HepG2 (cell line): ENCODE measurements at regions not wholly inside any gene's neighbourhood (a gene's known extent, or its start where the extent isn't known, plus 50 kb on each side); places are given as distances from the start of the nearest gene placed in this dataset.

Experiments
- ATAC-seq: fragments of 200-7000 bp; cut with Tn5 transposase; 3 replicates; pipeline ENCODE4 v1.9.1; 2020; ENCODE audit warnings: mild to moderate bottlenecking, moderate library complexity
- BruUV-seq: library from RNA; stranded (reverse); fragments of 400-500 nt; replicated peaks from 2 replicates; lab custom pipeline; 2021; lab: Mats Ljungman, UMichigan
- CTCF ChIA-PET: fragments of 300-600 bp; formaldehyde crosslinking; extraction: SDS; loops from one replicate; lab custom pipeline; 2021; ENCODE audit warnings: low total read pairs, inconsistent platforms, low intra/inter-chr PET ratio; lab: Yijun Ruan, JAX
- POLR2A ChIA-PET: fragments of 350-600 bp; sonication (Branson Sonifier 250); formaldehyde crosslinking; loops from one replicate; lab custom pipeline; 2020; ENCODE audit warnings: antibody characterized with exemption, inconsistent platforms; lab: Yijun Ruan, JAX
- DNase-seq: peaks from one replicate; pipeline ENCODE4 v3.0.0-alpha.2; 2015; ENCODE audit warnings: low spot score
- FAIRE-seq: peaks from 3 replicates; lab custom pipeline; 2011; peaks lifted over from hg19 to GRCh38; lab: Jason Lieb, UNC
- H2AFZ ChIP-seq: one replicate; pipeline ENCODE4 v1.6.1; 2011; ENCODE audit warnings: low read length, inconsistent platforms
- H3K27ac ChIP-seq: fragments of 300-600 bp; 3 replicates; pipeline ENCODE4 v1.8.0; 2011; ENCODE audit warnings: mixed run types, mild to moderate bottlenecking, mixed read lengths, low read length, inconsistent platforms; ENCODE audit not compliant: insufficient read depth; ENCODE audit errors: extremely low read length
- H3K27me3 ChIP-seq, 2 experiments: fragments of 200-600 bp in 1 of 2; 2 replicates in 1 of 2; 3 replicates in 1 of 2; pipeline versions ENCODE4 v1.6.0 to v1.8.0; 2011; ENCODE audit warnings: low read length in 2 of 2, mild to moderate bottlenecking in 2 of 2, moderate library complexity in 2 of 2, inconsistent platforms in 1 of 2; ENCODE audit not compliant: insufficient read depth in 2 of 2, control insufficient read depth in 1 of 2
- H3K36me3 ChIP-seq, 2 experiments: fragments of 200-600 bp in 1 of 2; replicated peaks in 1 of 2; 2 replicates in 1 of 2; 3 replicates in 1 of 2; pipeline versions ENCODE4 v1.5.1 to v1.8.0; 2011; ENCODE audit warnings: low read length in 2 of 2, inconsistent platforms in 1 of 2; ENCODE audit not compliant: insufficient read depth in 2 of 2, control insufficient read depth in 1 of 2
- H3K4me1 ChIP-seq: 2 replicates; pipeline ENCODE4 v1.5.1; 2012; ENCODE audit warnings: low read length, inconsistent platforms; ENCODE audit not compliant: insufficient read depth
- H3K4me2 ChIP-seq: 2 replicates; pipeline ENCODE4 v1.6.0; 2011; ENCODE audit warnings: low read depth, low read length, inconsistent platforms
- H3K4me3 ChIP-seq, 3 experiments: fragments of 200-600 bp in 1 of 3; sonication (generic), shearing (Covaris generic) in 1 of 3; replicated peaks in 1 of 3; 2 replicates each; pipeline ENCODE4 v1.5.1; 2011 to 2016; ENCODE audit warnings: low read length in 3 of 3, inconsistent platforms in 2 of 3, low read depth in 2 of 3, mild to moderate bottlenecking in 2 of 3, control low read depth in 1 of 3, mixed read lengths in 1 of 3; ENCODE audit not compliant: insufficient read depth in 1 of 3
- H3K79me2 ChIP-seq: one replicate; pipeline ENCODE4 v1.6.1; 2011; ENCODE audit warnings: low read length, inconsistent platforms; ENCODE audit not compliant: insufficient read depth
- H3K9ac ChIP-seq: 2 replicates; pipeline ENCODE4 v1.6.0; 2011; ENCODE audit warnings: mild to moderate bottlenecking, low read depth, low read length, inconsistent platforms; ENCODE audit not compliant: insufficient read depth
- H3K9me3 ChIP-seq: 2 replicates; pipeline ENCODE4 v1.5.1; 2012; ENCODE audit warnings: mild to moderate bottlenecking, low read length
- H4K20me1 ChIP-seq: 2 replicates; pipeline ENCODE4 v1.6.0; 2011; ENCODE audit warnings: inconsistent platforms, mild to moderate bottlenecking, low read length, moderate library complexity; ENCODE audit not compliant: insufficient read depth
- ARHGAP35 ChIP-seq: sonication (generic); formaldehyde crosslinking; IDR thresholded peaks from 2 replicates; pipeline ENCODE4 v1.9.0; 2022; ENCODE audit warnings: mild to moderate bottlenecking, inconsistent platforms, moderate library complexity, missing genetic modification reagents, borderline replicate concordance
- ATF1 ChIP-seq: IDR thresholded peaks from 2 replicates; pipeline ENCODE4 v1.6.1; 2016; ENCODE audit warnings: mild to moderate bottlenecking, control low read depth
- EZH2 ChIP-seq: conservative IDR thresholded peaks from 2 replicates; pipeline ENCODE4 v1.6.1; 2012; ENCODE audit warnings: mild to moderate bottlenecking, low read depth, low read length, moderate library complexity
- FOXO1 ChIP-seq: sonication (generic); formaldehyde crosslinking; IDR thresholded peaks from 2 replicates; pipeline ENCODE4 v1.4.0; 2020; ENCODE audit warnings: missing genetic modification reagents
- MEIS1 ChIP-seq: sonication (generic); formaldehyde crosslinking; IDR thresholded peaks from 2 replicates; pipeline ENCODE4 v1.9.0; 2021; ENCODE audit warnings: mild to moderate bottlenecking, missing genetic modification reagents, moderate library complexity, borderline replicate concordance
- NCOA2 ChIP-seq: sonication (generic); formaldehyde crosslinking; IDR thresholded peaks from 2 replicates; pipeline ENCODE4 v1.8.0; 2022; ENCODE audit warnings: inconsistent platforms
- PHF20 ChIP-seq: sonication (generic); formaldehyde crosslinking; IDR thresholded peaks from 2 replicates; pipeline ENCODE4 v1.5.0; 2020; ENCODE audit warnings: mild to moderate bottlenecking, missing genetic modification reagents
- POGZ ChIP-seq: sonication (generic); formaldehyde crosslinking; IDR thresholded peaks from 2 replicates; pipeline ENCODE4 v1.4.0; 2020; ENCODE audit warnings: mild to moderate bottlenecking, missing genetic modification reagents
- SPEN ChIP-seq: sonication (generic); formaldehyde crosslinking; IDR thresholded peaks from 2 replicates; pipeline ENCODE4 v1.5.1; 2020; ENCODE audit warnings: low read depth, mild to moderate bottlenecking, missing genetic modification reagents
- XRCC5 ChIP-seq: fragments of 200-400 bp; formaldehyde crosslinking; optimal IDR thresholded peaks from 2 replicates; pipeline ENCODE3; 2017; ENCODE audit warnings: mild to moderate bottlenecking, low read length
- ZNF430 ChIP-seq: sonication (generic); formaldehyde crosslinking; IDR thresholded peaks from 2 replicates; pipeline ENCODE4 v1.9.0; 2021; ENCODE audit warnings: mild to moderate bottlenecking, missing genetic modification reagents
- ZNF441 ChIP-seq: sonication (generic); formaldehyde crosslinking; IDR thresholded peaks from 2 replicates; pipeline ENCODE4 v1.7.0; 2021; ENCODE audit warnings: missing genetic modification reagents, borderline replicate concordance
- ZNF496 ChIP-seq: sonication (generic); formaldehyde crosslinking; IDR thresholded peaks from 2 replicates; pipeline ENCODE4 v1.8.1; 2023; ENCODE audit warnings: mild to moderate bottlenecking, moderate library complexity, missing genetic modification reagents; ENCODE audit not compliant: insufficient replicate concordance
- ZNF883 ChIP-seq: sonication (generic); formaldehyde crosslinking; IDR thresholded peaks from 2 replicates; pipeline ENCODE4 v1.5.1; 2020; ENCODE audit warnings: mild to moderate bottlenecking, missing genetic modification reagents; ENCODE audit errors: not compliant biosample characterization
- WGBS: methylation state at CpG from one replicate; pipeline ENCODE4 v1.1.6; 2017; ENCODE audit warnings: low lambda C conversion rate; 5-methylcytosine and 5-hydroxymethylcytosine counted together
- in situ Hi-C: cut with HindIII; loops from 2 replicates; pipeline ENCODE4 v1.10.0; 2017; ENCODE audit warnings: low pct_unique_long_range_greater_than_20kb; ENCODE audit not compliant: extremely low pct_ligation_motif_present
- intact Hi-C: fragments of 100-400 bp; cut with micrococcal nuclease; formaldehyde crosslinking; loops from one replicate; pipeline ENCODE4 v1.10.0; 2022; ENCODE audit not compliant: unreplicated experiment
- TF ChIP-seq, protein P1 (sequence below): sonication (generic); formaldehyde crosslinking; IDR thresholded peaks from 2 replicates; pipeline ENCODE4 v1.4.0; 2020; ENCODE audit warnings: mild to moderate bottlenecking, missing genetic modification reagents
- TF ChIP-seq, protein P2 (sequence below): sonication (generic); formaldehyde crosslinking; IDR thresholded peaks from 2 replicates; pipeline ENCODE4; 2020; ENCODE audit warnings: missing genetic modification reagents, mild to moderate bottlenecking, borderline replicate concordance
- TF ChIP-seq, protein P3 (sequence below): sonication (generic); formaldehyde crosslinking; IDR thresholded peaks from 2 replicates; pipeline ENCODE4 v1.8.0; 2022; ENCODE audit warnings: mild to moderate bottlenecking, missing genetic modification reagents; ENCODE audit not compliant: insufficient replicate concordance
- TF ChIP-seq, protein P4 (sequence below): sonication (generic); formaldehyde crosslinking; IDR thresholded peaks from 2 replicates; pipeline ENCODE4 v1.4.0; 2020; ENCODE audit warnings: mild to moderate bottlenecking, missing genetic modification reagents

DNA sequence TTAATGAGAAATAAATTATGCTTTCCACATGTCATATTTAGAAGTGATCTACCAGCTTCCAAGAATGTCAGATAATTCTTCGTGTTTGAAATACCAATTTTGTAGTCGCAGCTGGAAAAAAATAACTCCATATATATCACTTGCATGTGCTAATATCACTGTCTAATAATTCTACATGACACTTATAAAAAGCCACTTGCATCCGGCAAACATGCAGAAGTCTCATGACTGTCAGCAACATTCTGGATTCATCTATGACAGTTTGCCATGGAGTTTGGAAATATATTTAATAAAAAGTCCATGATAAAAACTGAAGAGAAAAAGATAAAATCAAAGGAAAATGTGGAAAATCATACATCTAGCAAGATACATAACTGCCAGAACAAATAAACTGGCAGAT, 1784.4 kb downstream of the SUCLG1 start (continued):
- TF ChIP-seq ZNF496 (CRISPR knock-in tag) (no peak), ZNF430 (no peak)
- TF ChIP-seq, all 625 proteins: peak for 0

DNA sequence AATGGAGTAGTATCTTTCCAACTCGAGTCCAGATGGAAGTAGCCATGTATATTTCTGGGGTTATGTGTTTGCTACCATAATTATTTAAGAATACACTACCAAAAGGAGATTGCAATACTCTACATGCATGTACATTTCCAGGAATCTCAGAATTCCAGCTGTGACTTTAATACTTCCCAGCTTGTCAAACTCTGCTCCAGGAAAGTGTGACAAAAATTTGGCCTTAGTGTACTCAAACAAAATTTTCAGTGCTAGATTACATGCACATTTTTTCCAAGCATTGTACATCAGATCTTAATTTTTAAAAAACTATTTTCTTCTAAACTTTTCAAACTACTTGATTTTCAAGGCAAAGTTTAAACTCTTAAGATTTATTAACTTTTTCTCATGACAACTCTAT, 1791.6 kb downstream of the SUCLG1 start:
- Histone ChIP-seq H4K20me1 (no peaks in the 10 kb centered on the region), H3K9ac (no peak overlapping the region), H3K27ac (no peak overlapping the region), H3K27me3 (no peaks in the 10 kb centered on the region), H3K4me2 (no peak overlapping the region), H3K4me3 (no peak overlapping the region), H3K79me2 (no peaks in the 10 kb centered on the region), H3K9me3 (peaks cover 42% of the 10 kb centered on the region), H3K36me3 (no peaks in the 10 kb centered on the region), H3K4me1 (no peaks in the 10 kb centered on the region), H2AFZ (no peak overlapping the region)
- in situ Hi-C loops (no loop called here), intact Hi-C loops (no loop called here)
- DNase-seq (no peak), FAIRE-seq (no peak), ATAC-seq (no peak)
- POLR2A ChIA-PET = no interaction called here
- no TSS peak for BruUV-seq
- CTCF ChIA-PET = no interaction called here
- WGBS = 0% methylated on average over 1 of the region's 1 CpG
- TF ChIP-seq, protein P1, sequence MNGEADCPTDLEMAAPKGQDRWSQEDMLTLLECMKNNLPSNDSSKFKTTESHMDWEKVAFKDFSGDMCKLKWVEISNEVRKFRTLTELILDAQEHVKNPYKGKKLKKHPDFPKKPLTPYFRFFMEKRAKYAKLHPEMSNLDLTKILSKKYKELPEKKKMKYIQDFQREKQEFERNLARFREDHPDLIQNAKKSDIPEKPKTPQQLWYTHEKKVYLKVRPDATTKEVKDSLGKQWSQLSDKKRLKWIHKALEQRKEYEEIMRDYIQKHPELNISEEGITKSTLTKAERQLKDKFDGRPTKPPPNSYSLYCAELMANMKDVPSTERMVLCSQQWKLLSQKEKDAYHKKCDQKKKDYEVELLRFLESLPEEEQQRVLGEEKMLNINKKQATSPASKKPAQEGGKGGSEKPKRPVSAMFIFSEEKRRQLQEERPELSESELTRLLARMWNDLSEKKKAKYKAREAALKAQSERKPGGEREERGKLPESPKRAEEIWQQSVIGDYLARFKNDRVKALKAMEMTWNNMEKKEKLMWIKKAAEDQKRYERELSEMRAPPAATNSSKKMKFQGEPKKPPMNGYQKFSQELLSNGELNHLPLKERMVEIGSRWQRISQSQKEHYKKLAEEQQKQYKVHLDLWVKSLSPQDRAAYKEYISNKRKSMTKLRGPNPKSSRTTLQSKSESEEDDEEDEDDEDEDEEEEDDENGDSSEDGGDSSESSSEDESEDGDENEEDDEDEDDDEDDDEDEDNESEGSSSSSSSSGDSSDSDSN = no peak
- TF ChIP-seq, protein P2, sequence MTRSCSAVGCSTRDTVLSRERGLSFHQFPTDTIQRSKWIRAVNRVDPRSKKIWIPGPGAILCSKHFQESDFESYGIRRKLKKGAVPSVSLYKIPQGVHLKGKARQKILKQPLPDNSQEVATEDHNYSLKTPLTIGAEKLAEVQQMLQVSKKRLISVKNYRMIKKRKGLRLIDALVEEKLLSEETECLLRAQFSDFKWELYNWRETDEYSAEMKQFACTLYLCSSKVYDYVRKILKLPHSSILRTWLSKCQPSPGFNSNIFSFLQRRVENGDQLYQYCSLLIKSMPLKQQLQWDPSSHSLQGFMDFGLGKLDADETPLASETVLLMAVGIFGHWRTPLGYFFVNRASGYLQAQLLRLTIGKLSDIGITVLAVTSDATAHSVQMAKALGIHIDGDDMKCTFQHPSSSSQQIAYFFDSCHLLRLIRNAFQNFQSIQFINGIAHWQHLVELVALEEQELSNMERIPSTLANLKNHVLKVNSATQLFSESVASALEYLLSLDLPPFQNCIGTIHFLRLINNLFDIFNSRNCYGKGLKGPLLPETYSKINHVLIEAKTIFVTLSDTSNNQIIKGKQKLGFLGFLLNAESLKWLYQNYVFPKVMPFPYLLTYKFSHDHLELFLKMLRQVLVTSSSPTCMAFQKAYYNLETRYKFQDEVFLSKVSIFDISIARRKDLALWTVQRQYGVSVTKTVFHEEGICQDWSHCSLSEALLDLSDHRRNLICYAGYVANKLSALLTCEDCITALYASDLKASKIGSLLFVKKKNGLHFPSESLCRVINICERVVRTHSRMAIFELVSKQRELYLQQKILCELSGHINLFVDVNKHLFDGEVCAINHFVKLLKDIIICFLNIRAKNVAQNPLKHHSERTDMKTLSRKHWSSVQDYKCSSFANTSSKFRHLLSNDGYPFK = no peak
- TF ChIP-seq, protein P3, sequence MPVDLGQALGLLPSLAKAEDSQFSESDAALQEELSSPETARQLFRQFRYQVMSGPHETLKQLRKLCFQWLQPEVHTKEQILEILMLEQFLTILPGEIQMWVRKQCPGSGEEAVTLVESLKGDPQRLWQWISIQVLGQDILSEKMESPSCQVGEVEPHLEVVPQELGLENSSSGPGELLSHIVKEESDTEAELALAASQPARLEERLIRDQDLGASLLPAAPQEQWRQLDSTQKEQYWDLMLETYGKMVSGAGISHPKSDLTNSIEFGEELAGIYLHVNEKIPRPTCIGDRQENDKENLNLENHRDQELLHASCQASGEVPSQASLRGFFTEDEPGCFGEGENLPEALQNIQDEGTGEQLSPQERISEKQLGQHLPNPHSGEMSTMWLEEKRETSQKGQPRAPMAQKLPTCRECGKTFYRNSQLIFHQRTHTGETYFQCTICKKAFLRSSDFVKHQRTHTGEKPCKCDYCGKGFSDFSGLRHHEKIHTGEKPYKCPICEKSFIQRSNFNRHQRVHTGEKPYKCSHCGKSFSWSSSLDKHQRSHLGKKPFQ (CRISPR knock-in tag) = no peak
- no peak for TF ChIP-seq FOXO1 (CRISPR knock-in tag)
- TF ChIP-seq ZNF883 (CRISPR knock-in tag) = no peak
- TF ChIP-seq NCOA2 (CRISPR knock-in tag) = no peak
- TF ChIP-seq, protein P4, sequence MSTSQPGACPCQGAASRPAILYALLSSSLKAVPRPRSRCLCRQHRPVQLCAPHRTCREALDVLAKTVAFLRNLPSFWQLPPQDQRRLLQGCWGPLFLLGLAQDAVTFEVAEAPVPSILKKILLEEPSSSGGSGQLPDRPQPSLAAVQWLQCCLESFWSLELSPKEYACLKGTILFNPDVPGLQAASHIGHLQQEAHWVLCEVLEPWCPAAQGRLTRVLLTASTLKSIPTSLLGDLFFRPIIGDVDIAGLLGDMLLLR (CRISPR knock-in tag) = no peak
- no peak for TF ChIP-seq ZNF441 (CRISPR knock-in tag)
- no peak for TF ChIP-seq MEIS1 (CRISPR knock-in tag)
- TF ChIP-seq PHF20 (CRISPR knock-in tag) = no peak
- TF ChIP-seq EZH2 = no peak
- no peak for TF ChIP-seq SPEN
- no peak for TF ChIP-seq POGZ (CRISPR knock-in tag)
- TF ChIP-seq ARHGAP35 = no peak
- TF ChIP-seq XRCC5 = no peak
- TF ChIP-seq ATF1 (CRISPR knock-in tag) = no peak
